K562 (cell line): ENCODE measurements at regions not wholly inside any gene's neighbourhood (a gene's known extent, or its start where the extent isn't known, plus 50 kb on each side); places are given as distances from the start of the nearest gene placed in this dataset.

Experiments
- ATAC-seq: fragments of 200-7000 bp; cut with Tn5 transposase; 3 replicates; pipeline ENCODE4 v1.9.1; 2020; ENCODE audit warnings: moderate library complexity
- BruUV-seq: library from RNA; stranded (reverse); fragments of 400-500 nt; replicated peaks from 2 replicates; lab custom pipeline; 2021; lab: Mats Ljungman, UMichigan
- CTCF ChIA-PET: fragments of 300-600 bp; formaldehyde crosslinking; extraction: SDS; loops from one replicate; lab custom pipeline; 2021; ENCODE audit warnings: low intra/inter-chr PET ratio; lab: Yijun Ruan, JAX
- POLR2A ChIA-PET: fragments of 300-600, 350-650 bp; sonication (Branson Sonifier 250); formaldehyde crosslinking; extraction: SDS; loops from one replicate; lab custom pipeline; 2021; ENCODE audit warnings: antibody characterized with exemption, inconsistent platforms; lab: Yijun Ruan, JAX
- DNase-seq, 4 experiments: peaks; one replicate each; pipeline versions ENCODE4 v3.0.0 to v3.0.0-alpha.2; 2011 to 2018; ENCODE audit warnings: low spot score in 3 of 4, mixed read lengths in 3 of 4; ENCODE audit errors: extremely low read depth in 1 of 4
- FAIRE-seq: peaks from 2 replicates; lab custom pipeline; 2011; peaks lifted over from hg19 to GRCh38; lab: Jason Lieb, UNC
- H2AFZ ChIP-seq: 2 replicates; pipeline ENCODE4 v1.6.0; 2011; ENCODE audit warnings: low read depth, low read length, control low read depth, inconsistent platforms
- H3K27ac ChIP-seq: fragments of 200-600 bp; 3 replicates; pipeline ENCODE4 v1.8.0; 2011; ENCODE audit warnings: low read depth, mild to moderate bottlenecking, control low read depth, inconsistent platforms, low read length, moderate library complexity, mixed read lengths; ENCODE audit errors: extremely low read depth
- H3K27me3 ChIP-seq, 2 experiments: fragments of 300-600 bp in 1 of 2; 2 replicates in 1 of 2; 3 replicates in 1 of 2; pipeline versions ENCODE4 v1.6.0 to v1.8.0; 2011; ENCODE audit warnings: inconsistent platforms in 2 of 2, low read length in 2 of 2, mild to moderate bottlenecking in 1 of 2, mixed read lengths in 1 of 2, moderate library complexity in 1 of 2; ENCODE audit not compliant: control insufficient read depth in 2 of 2, insufficient read depth in 2 of 2
- H3K36me3 ChIP-seq: fragments of 300-600 bp; 3 replicates; pipeline ENCODE4 v1.8.0; 2011; ENCODE audit warnings: mild to moderate bottlenecking, low read length, inconsistent platforms; ENCODE audit not compliant: control insufficient read depth, insufficient read depth
- H3K4me1 ChIP-seq, 2 experiments: fragments of 200-600 bp in 1 of 2; replicated peaks in 1 of 2; 2 replicates in 1 of 2; 3 replicates in 1 of 2; pipeline versions ENCODE4 v1.5.1 to v1.8.0; 2011; ENCODE audit warnings: inconsistent platforms in 2 of 2, low read length in 2 of 2, mild to moderate bottlenecking in 1 of 2, mixed read lengths in 1 of 2, moderate library complexity in 1 of 2; ENCODE audit not compliant: control insufficient read depth in 2 of 2, insufficient read depth in 2 of 2
- H3K4me2 ChIP-seq: 2 replicates; pipeline ENCODE4 v1.6.1; 2011; ENCODE audit warnings: low read length, control low read depth, inconsistent platforms, mixed read lengths; ENCODE audit not compliant: insufficient read depth
- H3K4me3 ChIP-seq: fragments of 200-600 bp; sonication (generic), shearing (Covaris generic); 2 replicates; pipeline ENCODE4 v1.5.1; 2016; ENCODE audit warnings: control low read depth, inconsistent platforms
- H3K79me2 ChIP-seq: fragments of 200-600 bp; 3 replicates; pipeline ENCODE4 v1.8.0; 2011; ENCODE audit warnings: low read length, inconsistent platforms; ENCODE audit not compliant: control insufficient read depth, insufficient read depth
- H3K9ac ChIP-seq, 2 experiments: 2 replicates each; pipeline versions ENCODE4 v1.6.0 to v1.6.1; 2011; ENCODE audit warnings: low read depth in 2 of 2, low read length in 2 of 2, control low read depth in 1 of 2, inconsistent platforms in 1 of 2, mild to moderate bottlenecking in 1 of 2, mixed read lengths in 1 of 2; ENCODE audit not compliant: insufficient read depth in 1 of 2
- H3K9me1 ChIP-seq: one replicate; pipeline ENCODE4 v1.6.0; 2011; ENCODE audit warnings: inconsistent platforms, mild to moderate bottlenecking, low read length, moderate library complexity; ENCODE audit not compliant: control insufficient read depth, insufficient read depth
- H3K9me3 ChIP-seq: replicated peaks from 2 replicates; pipeline ENCODE4 v1.5.1; 2011; ENCODE audit warnings: low read depth, low read length, inconsistent platforms; ENCODE audit not compliant: control insufficient read depth, insufficient read depth
- H4K20me1 ChIP-seq: replicated peaks from 2 replicates; pipeline ENCODE4 v1.6.1; 2011; ENCODE audit warnings: low read length, inconsistent platforms, mixed read lengths; ENCODE audit not compliant: control insufficient read depth, insufficient read depth
- ATF1 ChIP-seq, 2 experiments: fragments of 450-650 bp in 1 of 2; IDR thresholded peaks; 2 replicates each; pipeline ENCODE4 v1.6.1; 2016; ENCODE audit warnings: missing compliant biosample characterization in 1 of 2, missing genetic modification characterization in 1 of 2
- CEBPB ChIP-seq: fragments of 450-650 bp; IDR thresholded peaks from 2 replicates; pipeline ENCODE4 v1.6.1; 2016; ENCODE audit warnings: missing genetic modification characterization, missing compliant biosample characterization
- CEBPG ChIP-seq, 3 experiments: fragments of 200-800 bp in 1 of 3; sonication (Bioruptor generic) in 1 of 3; sonication (generic) in 1 of 3; formaldehyde crosslinking in 1 of 3; IDR thresholded peaks in 2 of 3; conservative IDR thresholded peaks in 1 of 3; 2 replicates each; pipeline versions ENCODE4 v1.6.1 to v1.8.0; 2016 to 2022; ENCODE audit warnings: missing compliant biosample characterization in 2 of 3, missing genetic modification characterization in 2 of 3, mild to moderate bottlenecking in 1 of 3, missing genetic modification reagents in 1 of 3
- ZNF717 ChIP-seq: fragments of 250-450 bp; sonication (Bioruptor Pico); IDR thresholded peaks from 2 replicates; pipeline ENCODE4 v1.5.0; 2021
- WGBS: fragments of 100-300 bp; shearing (Covaris generic); methylation state at CpG from one replicate; pipeline ENCODE4 v1.1.6; 2016; ENCODE audit warnings: low coverage, mixed read lengths; ENCODE audit not compliant: insufficient coverage; ENCODE audit errors: missing lambda C conversion rate; 5-methylcytosine and 5-hydroxymethylcytosine counted together
- in situ Hi-C: fragments of 300-500 bp; cut with MboI; formaldehyde crosslinking; loops from 4 replicates; pipeline ENCODE4 v1.15.0; 2018; ENCODE audit warnings: inconsistent platforms, mixed read lengths
- intact Hi-C: fragments of 100-400 bp; cut with micrococcal nuclease; formaldehyde crosslinking; loops from 2 replicates; pipeline ENCODE4 v1.14.2; 2022

- ChIA-PET CTCF (no interaction called here), POLR2A (interaction anchor here (0.7 kb wide), 1 partner anchor 58 kb away, joined by 3 read pairs; no protein-coding TSS in a partner anchor)
- Histone ChIP-seq H3K4me1 (peaks cover 8 to 10% of the 10 kb centered on the region in 2 experiments; a peak in 4 of 5 replicates), H3K9me3 (no peaks in the 10 kb centered on the region; the same call in 1 of the 2 replicates), H3K4me3 (no peak overlapping the region), H2AFZ (peak overlapping the region; percentile 63; the same call in 1 of the 2 replicates), H3K27me3 (no peaks in the 10 kb centered on the region), H4K20me1 (no peaks in the 10 kb centered on the region), H3K79me2 (no peaks in the 10 kb centered on the region; the same call in 2 of the 3 replicates), H3K4me2 (no peak overlapping the region), H3K9me1 (no peaks in the 10 kb centered on the region), H3K9ac (peak overlapping the region in 1 of 2 experiments; percentile 50; a peak in 2 of 4 replicates), H3K36me3 (no peaks in the 10 kb centered on the region; the same call in 2 of the 3 replicates), H3K27ac (peak overlapping the region; percentile 90; the same call in 1 of the 3 replicates)
- TF ChIP-seq ZNF717 (CRISPR knock-in tag) (no peak), CEBPG (CRISPR knock-in tag; IDR thresholded peaks at IDR 0.05) (no peak), CEBPG (tag; conservative IDR thresholded peaks at IDR 0.05 in 1 of 2, IDR thresholded peaks at IDR 0.05 in 1 of 2) (peak in 1 of 2 experiments; percentile 52; a peak in 1 of 4 replicates), ATF1 (CRISPR knock-in tag; IDR thresholded peaks at IDR 0.05) (no peak), ATF1 (tag; IDR thresholded peaks at IDR 0.05) (no peak), CEBPB (tag) (peak; percentile 38; the same call in 1 of the 2 replicates)
- in situ Hi-C loops (no loop called here), intact Hi-C loops (loop anchor here (10.0 kb wide), 1 partner anchor 49 kb away; the partner anchor contains the start of gene OXA1L)
- ATAC-seq (no peak), FAIRE-seq (no peak), DNase-seq (no peak)
- no TSS peak for BruUV-seq
- 32% methylated on average over 1 of the region's 1 CpG for WGBS
Observed at GRCh38 chr14:22715890-22716289, 50.6 kb upstream of the OXA1L start.
